A549 (cell line): ENCODE measurements at regions not wholly inside any gene's neighbourhood (a gene's known extent, or its start where the extent isn't known, plus 50 kb on each side); places are given as distances from the start of the nearest gene placed in this dataset.

Experiments used
- ATAC-seq, 2 experiments: fragments of 200-7000 bp in 1 of 2; fragments of >200 bp in 1 of 2; cut with Nextera tagmentation in 1 of 2; cut with Tn5 transposase in 1 of 2; 3 replicates each; pipeline versions ENCODE4 v1.8.0 to v1.9.1; 2018 to 2020; ENCODE audit warnings: mild to moderate bottlenecking in 1 of 2, moderate library complexity in 1 of 2
- CTCF ChIA-PET: fragments of 300-600 bp; sonication (Branson Sonifier 250); formaldehyde crosslinking; extraction: SDS; loops from one replicate; lab custom pipeline; 2021; ENCODE audit warnings: antibody characterized with exemption, inconsistent platforms; lab: Yijun Ruan, JAX
- POLR2A ChIA-PET: fragments of 350-600 bp; formaldehyde crosslinking; extraction: SDS; loops from one replicate; lab custom pipeline; 2021; ENCODE audit warnings: antibody characterized with exemption, inconsistent platforms; lab: Yijun Ruan, JAX
- DNase-seq, 2 experiments: peaks; one replicate each; pipeline versions ENCODE4 v3.0.0 to v3.0.0-alpha.2; 2011 to 2016; ENCODE audit warnings: low read depth in 1 of 2, low spot score in 1 of 2
- FAIRE-seq: peaks from 2 replicates; lab custom pipeline; 2011; peaks lifted over from hg19 to GRCh38; lab: Jason Lieb, UNC
- H3K27ac ChIP-seq, 2 experiments: fragments of >200 bp; sonication (Bioruptor Twin); formaldehyde crosslinking; 3 replicates each; pipeline ENCODE4 v1.5.1; 2016 to 2017
- H3K4me1 ChIP-seq: fragments of >200 bp; sonication (Bioruptor Twin); formaldehyde crosslinking; 3 replicates; pipeline ENCODE4 v1.6.1; 2016
- H3K4me2 ChIP-seq: fragments of >200 bp; sonication (Bioruptor Twin); formaldehyde crosslinking; 3 replicates; pipeline ENCODE4 v1.6.1; 2016
- H3K4me3 ChIP-seq: fragments of >200 bp; sonication (Bioruptor Twin); formaldehyde crosslinking; 3 replicates; pipeline ENCODE4 v1.5.1; 2016
- H3K9me3 ChIP-seq: fragments of >200 bp; sonication (Bioruptor Twin); formaldehyde crosslinking; 3 replicates; pipeline ENCODE4 v1.6.1; 2016
- BCL3 ChIP-seq: fragments of >200 bp; sonication (Bioruptor Twin); formaldehyde crosslinking; IDR thresholded peaks from 3 replicates; pipeline ENCODE4 v1.6.1; 2016
- CBX2 ChIP-seq: fragments of 200-600 bp; sonication (generic); IDR thresholded peaks from 2 replicates; pipeline ENCODE4 v1.6.1; 2016; ENCODE audit warnings: low read depth, mild to moderate bottlenecking, borderline replicate concordance
- CEBPB ChIP-seq, 2 experiments: fragments of >200 bp in 1 of 2; sonication (Bioruptor Twin) in 1 of 2; formaldehyde crosslinking in 1 of 2; IDR thresholded peaks; 2 replicates each; pipeline ENCODE4 v1.6.1; 2012 to 2016
- CHD2 ChIP-seq: fragments of 150-350 bp; IDR thresholded peaks from 2 replicates; pipeline ENCODE4 v1.6.1; 2014; ENCODE audit warnings: low read length; ENCODE audit not compliant: partially characterized antibody
- CHD4 ChIP-seq: fragments of 200-600 bp; sonication (generic); IDR thresholded peaks from 2 replicates; pipeline ENCODE4 v1.6.1; 2016; ENCODE audit warnings: antibody characterized with exemption, mild to moderate bottlenecking, borderline replicate concordance
- E2F6 ChIP-seq: IDR thresholded peaks from 2 replicates; pipeline ENCODE4 v1.6.1; 2012; ENCODE audit warnings: low read depth, borderline replicate concordance
- EP300 ChIP-seq, 2 experiments: fragments of >200 bp; sonication (Bioruptor Twin); formaldehyde crosslinking; IDR thresholded peaks; 2 replicates in 1 of 2; 3 replicates in 1 of 2; pipeline ENCODE4 v1.6.1; 2016 to 2017
- HOXB13 ChIP-seq: fragments of 250-450 bp; sonication (Bioruptor Pico); IDR thresholded peaks from 2 replicates; pipeline ENCODE4 v1.5.0; 2020; ENCODE audit warnings: low read depth, mild to moderate bottlenecking, moderate library complexity
- HOXB5 ChIP-seq: fragments of 250-450 bp; sonication (Bioruptor Pico); IDR thresholded peaks from 2 replicates; pipeline ENCODE4 v1.5.0; 2020; ENCODE audit warnings: mild to moderate bottlenecking, moderate library complexity
- KDM1A ChIP-seq: fragments of 200-600 bp; sonication (generic); IDR thresholded peaks from 2 replicates; pipeline ENCODE4 v1.6.1; 2016; ENCODE audit warnings: low read depth, mild to moderate bottlenecking
- MAZ ChIP-seq: fragments of 150-350 bp; IDR thresholded peaks from 2 replicates; pipeline ENCODE4 v1.6.1; 2014; ENCODE audit warnings: antibody characterized with exemption, low read depth, low read length, borderline replicate concordance
- MYC ChIP-seq: IDR thresholded peaks from 2 replicates; pipeline ENCODE4 v1.6.1; 2012; ENCODE audit warnings: mild to moderate bottlenecking, inconsistent platforms, low read length, improper control_type of control experiment, borderline replicate concordance
- NFE2L2 ChIP-seq: fragments of 150-350 bp; conservative IDR thresholded peaks from 2 replicates; pipeline ENCODE4 v1.6.1; 2014; ENCODE audit warnings: low read length
- NPAS2 ChIP-seq: fragments of 250-450 bp; sonication (Bioruptor Pico); IDR thresholded peaks from 2 replicates; pipeline ENCODE4 v1.8.0; 2022; ENCODE audit warnings: mild to moderate bottlenecking, moderate library complexity, borderline replicate concordance
- NR3C1 ChIP-seq: fragments of >200 bp; sonication (Bioruptor Twin); formaldehyde crosslinking; IDR thresholded peaks from 3 replicates; pipeline ENCODE4 v1.6.1; 2017
- POLR2A ChIP-seq: IDR thresholded peaks from 2 replicates; pipeline ENCODE4 v1.6.1; 2012; ENCODE audit warnings: mild to moderate bottlenecking, low read length
- RARB ChIP-seq: fragments of 250-450 bp; sonication (Bioruptor Pico); IDR thresholded peaks from 2 replicates; pipeline ENCODE4 v1.8.0; 2021; ENCODE audit warnings: mild to moderate bottlenecking, moderate library complexity
- RFX5 ChIP-seq: fragments of 450-650 bp; IDR thresholded peaks from 2 replicates; pipeline ENCODE4 v1.7.1; 2014; ENCODE audit warnings: antibody characterized with exemption, mild to moderate bottlenecking, moderate library complexity
- SMC3 ChIP-seq: fragments of >200 bp; sonication (Bioruptor Twin); formaldehyde crosslinking; IDR thresholded peaks from 3 replicates; pipeline ENCODE4 v1.6.1; 2018; ENCODE audit warnings: inconsistent platforms
- SREBF2 ChIP-seq: fragments of 450-650 bp; IDR thresholded peaks from 2 replicates; pipeline ENCODE4 v1.6.1; 2014; ENCODE audit warnings: mild to moderate bottlenecking, moderate library complexity
- USF2 ChIP-seq: fragments of 450-650 bp; IDR thresholded peaks from 2 replicates; pipeline ENCODE4 v1.6.1; 2014; ENCODE audit warnings: antibody characterized with exemption
- ZSCAN20 ChIP-seq: fragments of 250-450 bp; sonication (Bioruptor Pico); IDR thresholded peaks from 2 replicates; pipeline ENCODE4 v1.8.0; 2022; ENCODE audit warnings: mild to moderate bottlenecking, moderate library complexity
- WGBS: methylation state at CpG from one replicate; pipeline ENCODE4 v1.1.6; 2017; ENCODE audit errors: missing lambda C conversion rate; 5-methylcytosine and 5-hydroxymethylcytosine counted together
- TF ChIP-seq, protein P1 (sequence below): fragments of 150-350 bp; IDR thresholded peaks from 2 replicates; pipeline ENCODE4 v1.6.1; 2014; ENCODE audit warnings: low read depth, mild to moderate bottlenecking, low read length

DNA sequence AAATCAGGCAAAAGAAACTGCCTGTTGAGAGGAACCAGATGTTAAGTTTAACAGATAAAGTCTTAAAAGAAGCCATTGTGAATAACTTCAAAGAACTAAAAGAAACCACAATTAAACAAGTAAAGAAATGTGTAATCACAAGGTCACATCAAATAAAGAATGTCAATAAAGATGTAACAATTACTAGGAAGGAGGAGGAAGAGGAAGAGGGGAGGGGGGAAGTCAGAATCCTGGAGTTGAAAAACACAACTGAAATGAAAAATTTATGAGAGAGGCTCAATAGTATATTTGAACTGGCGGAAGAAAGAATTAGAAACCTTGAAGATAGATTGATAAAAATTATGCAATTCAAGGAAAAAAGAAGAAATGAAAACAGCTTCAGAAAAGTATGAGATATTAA is 88.4 kb upstream of the CRIM1 start (continued):
- TF ChIP-seq, protein P1, sequence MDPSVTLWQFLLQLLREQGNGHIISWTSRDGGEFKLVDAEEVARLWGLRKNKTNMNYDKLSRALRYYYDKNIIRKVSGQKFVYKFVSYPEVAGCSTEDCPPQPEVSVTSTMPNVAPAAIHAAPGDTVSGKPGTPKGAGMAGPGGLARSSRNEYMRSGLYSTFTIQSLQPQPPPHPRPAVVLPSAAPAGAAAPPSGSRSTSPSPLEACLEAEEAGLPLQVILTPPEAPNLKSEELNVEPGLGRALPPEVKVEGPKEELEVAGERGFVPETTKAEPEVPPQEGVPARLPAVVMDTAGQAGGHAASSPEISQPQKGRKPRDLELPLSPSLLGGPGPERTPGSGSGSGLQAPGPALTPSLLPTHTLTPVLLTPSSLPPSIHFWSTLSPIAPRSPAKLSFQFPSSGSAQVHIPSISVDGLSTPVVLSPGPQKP = no peak
- no peak for TF ChIP-seq ZSCAN20
- TF ChIP-seq USF2 = no peak
- no peak for TF ChIP-seq E2F6

GRCh38 chr2:36266536-36267121 is 88.9 kb upstream of the CRIM1 start:
- WGBS = 64% methylated on average over 2 of the region's 2 CpGs
- H3K27ac ChIP-seq = no peak overlapping the region
- no peak overlapping the region for H3K4me2 ChIP-seq
- H3K4me3 ChIP-seq = no peak overlapping the region
- ATAC-seq (no peak), FAIRE-seq (no peak), DNase-seq (no peak)
- CTCF ChIA-PET = no interaction called here
- POLR2A ChIA-PET = no interaction called here
- no peaks in the 10 kb centered on the region for H3K4me1 ChIP-seq
- H3K9me3 ChIP-seq = no peaks in the 10 kb centered on the region
- TF ChIP-seq KDM1A (no peak), NPAS2 (no peak), SREBF2 (no peak), EP300 (IDR thresholded peaks at IDR 0.05) (no peak), NFE2L2 (no peak), E2F6 (no peak), HOXB13 (CRISPR knock-in tag) (no peak), USF2 (no peak), CEBPB (IDR thresholded peaks at IDR 0.05) (no peak)

DNA sequence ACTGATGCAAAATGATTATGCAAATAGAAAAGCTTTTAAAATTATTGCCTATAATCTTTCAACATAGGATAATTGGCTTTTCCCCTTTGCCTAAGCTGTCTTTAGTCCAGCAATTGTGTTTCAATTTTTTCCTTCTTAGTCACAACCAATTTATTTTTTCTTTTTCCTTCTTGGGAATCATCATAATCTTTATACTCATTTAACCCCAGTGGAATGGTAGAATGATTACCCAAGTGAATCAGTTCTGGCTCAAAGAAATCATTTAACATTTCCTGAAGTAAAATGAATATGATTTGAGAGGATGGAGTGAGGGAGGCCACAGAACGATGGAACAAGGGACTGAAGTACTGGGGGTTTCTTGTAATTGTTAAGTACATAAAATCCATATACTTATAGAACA is 93.0 kb upstream of the CRIM1 start:
- ChIA-PET CTCF (no interaction called here), POLR2A (no interaction called here)
- H3K9me3 ChIP-seq = no peaks in the 10 kb centered on the region
- TF ChIP-seq HOXB5 (CRISPR knock-in tag) (no peak), CEBPB (IDR thresholded peaks at IDR 0.05) (no peak), CBX2 (no peak), EP300 (IDR thresholded peaks at IDR 0.05) (no peak), SMC3 (no peak)
- peak; percentile 51 for FAIRE-seq
- 45% methylated on average over 1 of the region's 1 CpG for WGBS
- DNase-seq = no peak
- ATAC-seq = no peak
- H3K4me3 ChIP-seq = no peak overlapping the region
- H3K4me1 ChIP-seq = no peaks in the 10 kb centered on the region
- H3K4me2 ChIP-seq = no peak overlapping the region
- no peak overlapping the region for H3K27ac ChIP-seq

DNA sequence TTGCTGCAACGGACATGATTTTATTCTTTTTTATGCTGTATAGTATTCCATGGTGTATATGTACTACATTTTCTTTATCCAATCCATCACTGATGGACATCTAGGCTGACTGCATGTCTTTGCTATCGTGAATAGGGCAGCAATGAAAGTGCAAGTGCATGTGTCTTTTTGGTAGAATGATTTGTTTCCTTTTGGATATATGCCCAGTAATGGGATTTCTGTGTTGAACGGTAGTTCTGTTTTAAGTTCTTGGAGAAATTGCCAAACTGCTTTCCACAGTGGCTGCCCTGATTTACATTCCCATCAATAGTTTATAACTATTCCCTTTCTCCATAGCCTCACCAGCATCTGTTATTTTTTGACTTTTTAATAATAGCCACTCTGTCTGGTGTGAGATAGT is 99.7 kb upstream of the CRIM1 start:
- H3K4me2 ChIP-seq = no peak overlapping the region
- POLR2A ChIA-PET = no interaction called here
- H3K4me1 ChIP-seq = no peaks in the 10 kb centered on the region
- TF ChIP-seq MAZ (no peak), CHD4 (no peak), CEBPB (IDR thresholded peaks at IDR 0.05) (no peak), CHD2 (no peak), NFE2L2 (no peak), HOXB13 (CRISPR knock-in tag) (no peak), RFX5 (no peak), RARB (CRISPR knock-in tag) (no peak), POLR2A (no peak), MYC (no peak), NR3C1 (no peak), BCL3 (no peak)
- TF ChIP-seq, all 56 proteins: peak for 0
- no peak for FAIRE-seq
- Histone ChIP-seq H3K9me3 (no peaks in the 10 kb centered on the region), H3K4me3 (no peak overlapping the region), H3K27ac (no peak overlapping the region)
- CTCF ChIA-PET = no interaction called here
- ATAC-seq = no peak
- under 1% methylated on average over 3 of the region's 3 CpGs for WGBS
- no peak for DNase-seq
